GM21529 (cell line): ENCODE measurements at regions not wholly inside any gene's neighbourhood (a gene's known extent, or its start where the extent isn't known, plus 50 kb on each side); places are given as distances from the start of the nearest gene placed in this dataset.

ENCODE experiments used
- ATAC-seq: cut with Tn5 transposase; IDR thresholded peaks from one replicate; pipeline ENCODE4 v1.9.1; 2021; ENCODE audit not compliant: unreplicated experiment

DNA sequence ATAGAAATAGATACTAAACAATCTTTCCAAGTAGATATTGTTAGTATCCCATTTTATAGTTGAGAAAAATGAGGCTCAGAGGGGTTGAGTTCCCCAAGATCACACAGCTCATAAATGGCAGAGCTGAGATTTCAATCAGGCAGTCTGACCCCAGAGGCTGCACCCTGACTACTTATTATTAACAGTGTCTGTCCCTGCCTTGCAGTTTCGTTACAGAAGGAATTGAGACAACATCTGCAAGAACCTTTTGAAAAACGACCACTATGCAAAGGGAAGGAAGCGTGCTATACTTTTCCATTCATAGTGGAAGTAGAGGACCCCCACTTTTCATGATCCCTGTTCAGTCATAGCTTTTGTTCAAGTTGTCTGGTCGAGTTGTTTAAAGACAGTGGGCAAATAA, 53.2 kb upstream of the SEC11C start:
- no peak for ATAC-seq

DNA sequence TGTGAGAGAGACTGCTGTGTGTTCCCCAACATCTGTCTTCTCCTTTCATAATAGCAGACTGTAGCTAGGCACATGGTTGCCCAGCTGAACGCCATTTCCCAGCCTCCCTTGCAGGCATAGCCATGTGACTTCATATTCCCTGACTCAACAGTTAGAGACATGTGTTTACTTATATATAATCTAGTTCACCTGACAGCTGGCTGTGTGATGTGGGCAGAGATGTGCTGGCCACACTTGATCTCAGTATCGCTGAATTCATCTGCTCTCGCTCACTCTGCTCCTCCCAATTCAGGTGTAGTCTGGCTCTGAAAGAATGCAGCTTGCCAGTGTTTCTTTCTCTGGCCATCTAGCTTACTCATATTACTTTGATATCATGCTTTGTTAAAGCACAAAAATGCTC, 52.3 kb upstream of the SEC11C start:
- ATAC-seq: no peak
